HepG2 (cell line): ENCODE measurements at regions not wholly inside any gene's neighbourhood (a gene's known extent, or its start where the extent isn't known, plus 50 kb on each side); places are given as distances from the start of the nearest gene placed in this dataset.

Experiments used
- ATAC-seq: fragments of 200-7000 bp; cut with Tn5 transposase; 3 replicates; pipeline ENCODE4 v1.9.1; 2020; ENCODE audit warnings: mild to moderate bottlenecking, moderate library complexity
- BruUV-seq: library from RNA; stranded (reverse); fragments of 400-500 nt; replicated peaks from 2 replicates; lab custom pipeline; 2021; lab: Mats Ljungman, UMichigan
- CTCF ChIA-PET: fragments of 300-600 bp; formaldehyde crosslinking; extraction: SDS; loops from one replicate; lab custom pipeline; 2021; ENCODE audit warnings: low total read pairs, inconsistent platforms, low intra/inter-chr PET ratio; lab: Yijun Ruan, JAX
- POLR2A ChIA-PET: fragments of 350-600 bp; sonication (Branson Sonifier 250); formaldehyde crosslinking; loops from one replicate; lab custom pipeline; 2020; ENCODE audit warnings: antibody characterized with exemption, inconsistent platforms; lab: Yijun Ruan, JAX
- DNase-seq: peaks from one replicate; pipeline ENCODE4 v3.0.0-alpha.2; 2015; ENCODE audit warnings: low spot score
- FAIRE-seq: peaks from 3 replicates; lab custom pipeline; 2011; peaks lifted over from hg19 to GRCh38; lab: Jason Lieb, UNC
- H2AFZ ChIP-seq: one replicate; pipeline ENCODE4 v1.6.1; 2011; ENCODE audit warnings: low read length, inconsistent platforms
- H3K27ac ChIP-seq: fragments of 300-600 bp; 3 replicates; pipeline ENCODE4 v1.8.0; 2011; ENCODE audit warnings: mixed run types, mild to moderate bottlenecking, mixed read lengths, low read length, inconsistent platforms; ENCODE audit not compliant: insufficient read depth; ENCODE audit errors: extremely low read length
- H3K27me3 ChIP-seq, 2 experiments: fragments of 200-600 bp in 1 of 2; 2 replicates in 1 of 2; 3 replicates in 1 of 2; pipeline versions ENCODE4 v1.6.0 to v1.8.0; 2011; ENCODE audit warnings: low read length in 2 of 2, mild to moderate bottlenecking in 2 of 2, moderate library complexity in 2 of 2, inconsistent platforms in 1 of 2; ENCODE audit not compliant: insufficient read depth in 2 of 2, control insufficient read depth in 1 of 2
- H3K36me3 ChIP-seq, 2 experiments: fragments of 200-600 bp in 1 of 2; replicated peaks in 1 of 2; 2 replicates in 1 of 2; 3 replicates in 1 of 2; pipeline versions ENCODE4 v1.5.1 to v1.8.0; 2011; ENCODE audit warnings: low read length in 2 of 2, inconsistent platforms in 1 of 2; ENCODE audit not compliant: insufficient read depth in 2 of 2, control insufficient read depth in 1 of 2
- H3K4me1 ChIP-seq: 2 replicates; pipeline ENCODE4 v1.5.1; 2012; ENCODE audit warnings: low read length, inconsistent platforms; ENCODE audit not compliant: insufficient read depth
- H3K4me2 ChIP-seq: 2 replicates; pipeline ENCODE4 v1.6.0; 2011; ENCODE audit warnings: low read depth, low read length, inconsistent platforms
- H3K4me3 ChIP-seq, 3 experiments: fragments of 200-600 bp in 1 of 3; sonication (generic), shearing (Covaris generic) in 1 of 3; replicated peaks in 1 of 3; 2 replicates each; pipeline ENCODE4 v1.5.1; 2011 to 2016; ENCODE audit warnings: low read length in 3 of 3, inconsistent platforms in 2 of 3, low read depth in 2 of 3, mild to moderate bottlenecking in 2 of 3, control low read depth in 1 of 3, mixed read lengths in 1 of 3; ENCODE audit not compliant: insufficient read depth in 1 of 3
- H3K79me2 ChIP-seq: one replicate; pipeline ENCODE4 v1.6.1; 2011; ENCODE audit warnings: low read length, inconsistent platforms; ENCODE audit not compliant: insufficient read depth
- H3K9ac ChIP-seq: 2 replicates; pipeline ENCODE4 v1.6.0; 2011; ENCODE audit warnings: mild to moderate bottlenecking, low read depth, low read length, inconsistent platforms; ENCODE audit not compliant: insufficient read depth
- H3K9me3 ChIP-seq: 2 replicates; pipeline ENCODE4 v1.5.1; 2012; ENCODE audit warnings: mild to moderate bottlenecking, low read length
- H4K20me1 ChIP-seq: 2 replicates; pipeline ENCODE4 v1.6.0; 2011; ENCODE audit warnings: inconsistent platforms, mild to moderate bottlenecking, low read length, moderate library complexity; ENCODE audit not compliant: insufficient read depth
- ARNTL ChIP-seq: sonication (generic); formaldehyde crosslinking; IDR thresholded peaks from 2 replicates; pipeline ENCODE4 v1.4.0; 2020; ENCODE audit warnings: mild to moderate bottlenecking, missing genetic modification reagents
- HDAC6 ChIP-seq: fragments of 200-600 bp; sonication (generic); IDR thresholded peaks from 2 replicates; pipeline ENCODE4 v1.7.0; 2017; ENCODE audit warnings: mild to moderate bottlenecking, antibody characterized with exemption, low read length, low read depth
- HOXA7 ChIP-seq: sonication (generic); formaldehyde crosslinking; IDR thresholded peaks from 2 replicates; pipeline ENCODE4 v1.8.1; 2022; ENCODE audit warnings: mild to moderate bottlenecking, missing genetic modification reagents, moderate library complexity
- RBM39 ChIP-seq: fragments of 200-400 bp; formaldehyde crosslinking; IDR thresholded peaks from one replicate; pipeline ENCODE4 v1.6.1; 2018; ENCODE audit warnings: antibody characterized with exemption, mild to moderate bottlenecking, low read depth, low read length; ENCODE audit not compliant: poor library complexity, severe bottlenecking
- SMAD1 ChIP-seq: sonication (generic); formaldehyde crosslinking; IDR thresholded peaks from 2 replicates; pipeline ENCODE4 v1.4.0; 2020; ENCODE audit warnings: missing genetic modification reagents, low read depth, mild to moderate bottlenecking, borderline replicate concordance
- TMF1 ChIP-seq: sonication (generic); formaldehyde crosslinking; IDR thresholded peaks from 2 replicates; pipeline ENCODE4 v1.8.1; 2022; ENCODE audit warnings: low read depth, missing genetic modification reagents
- ZNF138 ChIP-seq: sonication (generic); formaldehyde crosslinking; IDR thresholded peaks from 2 replicates; pipeline ENCODE4 v1.5.0; 2020; ENCODE audit warnings: mild to moderate bottlenecking, low read depth, missing genetic modification reagents
- ZNF282 ChIP-seq: fragments of 450-650 bp; IDR thresholded peaks from 2 replicates; pipeline ENCODE4 v1.6.1; 2018; ENCODE audit not compliant: partially characterized antibody
- ZNF749 ChIP-seq: sonication (generic); formaldehyde crosslinking; IDR thresholded peaks from 2 replicates; pipeline ENCODE4 v1.8.0; 2022; ENCODE audit warnings: mild to moderate bottlenecking, missing genetic modification reagents, moderate library complexity, borderline replicate concordance
- ZZZ3 ChIP-seq: sonication (generic); formaldehyde crosslinking; IDR thresholded peaks from 2 replicates; pipeline ENCODE4 v1.4.0; 2020; ENCODE audit warnings: missing genetic modification reagents, mild to moderate bottlenecking, borderline replicate concordance
- WGBS: methylation state at CpG from one replicate; pipeline ENCODE4 v1.1.6; 2017; ENCODE audit warnings: low lambda C conversion rate; 5-methylcytosine and 5-hydroxymethylcytosine counted together
- in situ Hi-C: cut with HindIII; loops from 2 replicates; pipeline ENCODE4 v1.10.0; 2017; ENCODE audit warnings: low pct_unique_long_range_greater_than_20kb; ENCODE audit not compliant: extremely low pct_ligation_motif_present
- intact Hi-C: fragments of 100-400 bp; cut with micrococcal nuclease; formaldehyde crosslinking; loops from one replicate; pipeline ENCODE4 v1.10.0; 2022; ENCODE audit not compliant: unreplicated experiment

GRCh38 chr15:70343961-70344621 is 246.4 kb upstream of the TLE3 start:
- Histone ChIP-seq H3K27ac (no peak overlapping the region), H3K36me3 (no peaks in the 10 kb centered on the region), H3K4me2 (no peak overlapping the region)
- no peak for ATAC-seq
- CTCF ChIA-PET, result no interaction called here
- no peak for TF ChIP-seq SMAD1 (CRISPR knock-in tag)
- TF ChIP-seq HDAC6, result no peak
- TF ChIP-seq TMF1 (CRISPR knock-in tag), result no peak
- TF ChIP-seq ZZZ3 (CRISPR knock-in tag), result no peak
- TF ChIP-seq ARNTL (CRISPR knock-in tag), result no peak
- no peak for TF ChIP-seq ZNF282
- no peak for TF ChIP-seq HOXA7
- no peak for TF ChIP-seq ZNF749 (CRISPR knock-in tag)
- TF ChIP-seq ZNF138 (CRISPR knock-in tag), result no peak
- no peak for TF ChIP-seq RBM39
- TF ChIP-seq, all 625 proteins: peak for 0
- BruUV-seq, result no TSS peak
- no peaks in the 10 kb centered on the region for H3K79me2 ChIP-seq
- DNase-seq (no peak), FAIRE-seq (no peak)
- in situ Hi-C loops (no loop called here), intact Hi-C loops (no loop called here)
- H2AFZ ChIP-seq, result no peak overlapping the region
- H3K27me3 ChIP-seq, result peaks cover 0 to 2% of the 10 kb centered on the region in 2 experiments; a peak in 1 of 5 replicates
- POLR2A ChIA-PET, result no interaction called here
- no peak overlapping the region for H3K9ac ChIP-seq
- WGBS, result 73% methylated on average over 17 of the region's 17 CpGs
- no peaks in the 10 kb centered on the region for H3K9me3 ChIP-seq
- no peak overlapping the region for H3K4me3 ChIP-seq
- H3K4me1 ChIP-seq, result no peaks in the 10 kb centered on the region
- H4K20me1 ChIP-seq, result no peaks in the 10 kb centered on the region
